ENCODE measurements at regions not wholly inside any gene's neighbourhood (a gene's known extent, or its start where the extent isn't known, plus 50 kb on each side); places are given as distances from the start of the nearest gene placed in this dataset.
A peak's percentile ranks its signal among the peaks of the same experiment; 100 is the strongest.

DNA sequence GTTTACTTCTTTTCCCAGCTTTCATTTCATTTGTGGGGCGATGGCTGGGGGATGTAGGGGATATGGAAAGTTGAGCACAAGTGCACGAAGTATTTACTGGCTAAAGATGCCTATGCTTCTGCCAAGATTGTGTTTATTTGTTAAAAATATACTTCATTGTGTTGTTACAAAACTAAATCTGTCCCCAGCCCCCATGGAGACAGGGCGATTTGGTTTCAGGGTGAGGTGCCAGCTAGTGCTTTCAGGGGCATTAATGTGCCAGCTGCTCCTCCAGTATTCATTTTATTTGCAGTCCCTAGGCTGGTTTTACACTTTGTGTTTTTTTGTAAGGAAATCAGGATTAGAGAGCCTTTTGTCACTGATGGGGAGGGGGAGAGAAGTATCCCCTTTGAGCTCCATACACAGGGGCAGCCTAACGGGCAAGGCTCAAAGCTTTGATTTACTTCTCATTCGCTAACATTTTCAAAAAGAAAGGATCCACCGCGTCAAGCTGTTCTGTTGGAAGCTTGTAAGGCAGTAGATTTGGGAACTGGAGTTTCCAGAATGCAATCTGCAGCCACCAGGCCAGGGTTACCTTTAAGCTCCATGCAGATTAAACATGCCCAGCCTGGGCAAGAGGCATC, 198.7 kb upstream of the PLEKHG7 start:
- Histone ChIP-seq H3K23ac (ENCODE audit: low read length) (no peak overlapping the region), H3K79me1 (ENCODE audit: low read length) (no peaks in the 10 kb centered on the region), H3K36me3 (ENCODE audit: control insufficient read depth, insufficient read depth, low read length) (no peaks in the 10 kb centered on the region), H4K8ac (ENCODE audit: low read depth, low read length) (no peak overlapping the region), H3K4me1 (ENCODE audit: control insufficient read depth, low read depth, low read length) (no peaks in the 10 kb centered on the region), H3K9ac (ENCODE audit: low read length) (no peak overlapping the region), H3K56ac (ENCODE audit: low read length) (no peak overlapping the region), H4K5ac (ENCODE audit: low read length) (no peak overlapping the region), H2BK15ac (replicated peaks; ENCODE audit: low read depth) (no peak overlapping the region), H3K4me2 (ENCODE audit: low read length) (no peak overlapping the region), H3K4me3 (ENCODE audit: low read length) (no peak overlapping the region), H3K27ac (ENCODE audit: low read depth, low read length) (no peak overlapping the region), H3K4ac (ENCODE audit: low read depth, low read length) (no peak overlapping the region), H3K18ac (ENCODE audit: low read length) (no peak overlapping the region), H3K27me3 (ENCODE audit: insufficient read depth, low read length, poor library complexity) (no peaks in the 10 kb centered on the region), H2BK5ac (ENCODE audit: low read length) (no peak overlapping the region), H2AK5ac (ENCODE audit: low read length) (no peak overlapping the region), H3K79me2 (ENCODE audit: control insufficient read depth, insufficient read depth, low read length) (no peaks in the 10 kb centered on the region), H2BK120ac (ENCODE audit: low read depth, low read length) (no peak overlapping the region)
- no peak for DNase-seq
- WGBS (ENCODE audit: extremely low coverage, insufficient coverage, low lambda C conversion rate), result no CpG with 5 or more reads among the region's 7 CpGs

DNA sequence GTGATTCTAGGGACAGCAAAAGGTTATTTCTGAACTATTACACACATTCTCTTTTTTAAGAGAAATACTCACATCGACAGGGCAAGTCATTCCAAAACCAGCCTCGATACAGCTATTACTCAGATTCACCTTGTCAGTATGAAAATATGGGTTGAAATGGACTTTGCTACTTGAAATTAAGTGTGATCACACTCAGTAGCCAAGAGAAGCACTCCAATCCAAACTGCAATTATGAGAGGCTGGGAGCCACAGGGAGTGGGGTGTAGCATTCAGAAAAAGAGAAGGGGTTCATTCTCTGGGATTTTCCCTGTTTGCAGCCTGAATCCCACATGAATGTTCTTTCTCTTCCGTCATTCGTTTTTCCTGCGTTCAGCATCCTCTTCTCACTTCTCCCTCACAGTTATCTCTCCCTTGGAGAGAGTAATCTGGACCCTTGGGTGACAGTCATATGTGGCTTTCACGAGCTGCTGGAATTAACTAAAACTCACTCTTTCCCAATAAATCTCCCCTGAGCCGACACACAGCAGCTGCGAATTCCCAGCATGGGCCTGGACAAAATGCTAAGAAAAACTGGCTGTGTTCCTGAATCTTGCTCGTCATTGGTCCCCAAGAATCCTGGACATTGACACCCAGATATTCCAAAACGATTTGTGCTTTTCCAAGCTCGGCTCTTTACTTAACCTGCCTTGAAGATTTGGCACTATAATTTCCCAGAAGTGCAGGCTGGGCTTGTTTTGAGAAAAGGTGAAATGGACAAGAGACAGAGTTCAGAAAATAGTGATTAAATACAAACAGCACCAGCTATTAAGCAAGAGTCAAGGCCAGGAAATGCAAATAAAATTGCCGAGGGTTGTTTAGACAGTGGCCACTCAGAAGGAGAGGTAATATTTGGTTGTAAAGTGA, 199.5 kb upstream of the PLEKHG7 start:
- Histone ChIP-seq H3K4me2 (ENCODE audit: low read length) (no peak overlapping the region), H2BK15ac (replicated peaks; ENCODE audit: low read depth) (no peak overlapping the region), H3K79me1 (ENCODE audit: low read length) (no peaks in the 10 kb centered on the region), H4K5ac (ENCODE audit: low read length) (no peak overlapping the region), H3K27me3 (ENCODE audit: insufficient read depth, low read length, poor library complexity) (no peaks in the 10 kb centered on the region), H3K23ac (ENCODE audit: low read length) (no peak overlapping the region), H3K56ac (ENCODE audit: low read length) (no peak overlapping the region), H4K8ac (ENCODE audit: low read depth, low read length) (no peak overlapping the region), H3K4me3 (ENCODE audit: low read length) (no peak overlapping the region), H2BK120ac (ENCODE audit: low read depth, low read length) (no peak overlapping the region), H2AK5ac (ENCODE audit: low read length) (no peak overlapping the region), H3K9ac (ENCODE audit: low read length) (no peak overlapping the region), H3K27ac (ENCODE audit: low read depth, low read length) (no peak overlapping the region), H3K4ac (ENCODE audit: low read depth, low read length) (no peak overlapping the region), H3K18ac (ENCODE audit: low read length) (no peak overlapping the region), H2BK5ac (ENCODE audit: low read length) (no peak overlapping the region), H3K4me1 (ENCODE audit: control insufficient read depth, low read depth, low read length) (no peaks in the 10 kb centered on the region), H3K36me3 (ENCODE audit: control insufficient read depth, insufficient read depth, low read length) (no peaks in the 10 kb centered on the region), H3K79me2 (ENCODE audit: control insufficient read depth, insufficient read depth, low read length) (no peaks in the 10 kb centered on the region)
- DNase-seq, result no peak
- WGBS (ENCODE audit: extremely low coverage, insufficient coverage, low lambda C conversion rate), result no CpG with 5 or more reads among the region's 12 CpGs

- Histone ChIP-seq H4K8ac (ENCODE audit: low read depth, low read length) (no peak overlapping the region), H2BK15ac (replicated peaks; ENCODE audit: low read depth) (no peak overlapping the region), H4K5ac (ENCODE audit: low read length) (no peak overlapping the region), H3K79me2 (ENCODE audit: control insufficient read depth, insufficient read depth, low read length) (no peaks in the 10 kb centered on the region), H3K18ac (ENCODE audit: low read length) (no peak overlapping the region), H3K27ac (ENCODE audit: low read depth, low read length) (no peak overlapping the region), H2BK5ac (ENCODE audit: low read length) (no peak overlapping the region), H3K4me1 (ENCODE audit: control insufficient read depth, low read depth, low read length) (no peaks in the 10 kb centered on the region), H3K56ac (ENCODE audit: low read length) (no peak overlapping the region), H3K79me1 (ENCODE audit: low read length) (no peaks in the 10 kb centered on the region), H3K9ac (ENCODE audit: low read length) (no peak overlapping the region), H3K4me2 (ENCODE audit: low read length) (no peak overlapping the region), H3K23ac (ENCODE audit: low read length) (no peak overlapping the region), H3K4me3 (ENCODE audit: low read length) (no peak overlapping the region), H3K36me3 (ENCODE audit: control insufficient read depth, insufficient read depth, low read length) (no peaks in the 10 kb centered on the region), H3K27me3 (ENCODE audit: insufficient read depth, low read length, poor library complexity) (no peaks in the 10 kb centered on the region), H2AK5ac (ENCODE audit: low read length) (no peak overlapping the region), H2BK120ac (ENCODE audit: low read depth, low read length) (no peak overlapping the region), H3K4ac (ENCODE audit: low read depth, low read length) (no peak overlapping the region)
- DNase-seq, result peak; percentile 14
- no CpG with 5 or more reads among the region's 3 CpGs for WGBS (ENCODE audit: extremely low coverage, insufficient coverage, low lambda C conversion rate)
Observed at GRCh38 chr12:92502417-92503028, 200.3 kb upstream of the PLEKHG7 start.

GRCh38 chr12:92496790-92497189, 206.0 kb upstream of the PLEKHG7 start:
- Histone ChIP-seq H2AK5ac (ENCODE audit: low read length) (no peak overlapping the region), H3K79me2 (ENCODE audit: control insufficient read depth, insufficient read depth, low read length) (no peaks in the 10 kb centered on the region), H4K5ac (ENCODE audit: low read length) (no peak overlapping the region), H2BK5ac (ENCODE audit: low read length) (no peak overlapping the region), H3K9ac (ENCODE audit: low read length) (no peak overlapping the region), H3K23ac (ENCODE audit: low read length) (no peak overlapping the region), H3K27me3 (ENCODE audit: insufficient read depth, low read length, poor library complexity) (no peaks in the 10 kb centered on the region), H3K4me1 (ENCODE audit: control insufficient read depth, low read depth, low read length) (no peaks in the 10 kb centered on the region), H3K56ac (ENCODE audit: low read length) (no peak overlapping the region), H4K8ac (ENCODE audit: low read depth, low read length) (no peak overlapping the region), H3K4me3 (ENCODE audit: low read length) (no peak overlapping the region), H3K18ac (ENCODE audit: low read length) (no peak overlapping the region), H2BK15ac (replicated peaks; ENCODE audit: low read depth) (no peak overlapping the region), H3K4ac (ENCODE audit: low read depth, low read length) (no peak overlapping the region), H2BK120ac (ENCODE audit: low read depth, low read length) (no peak overlapping the region), H3K27ac (ENCODE audit: low read depth, low read length) (no peak overlapping the region), H3K79me1 (ENCODE audit: low read length) (no peaks in the 10 kb centered on the region), H3K36me3 (ENCODE audit: control insufficient read depth, insufficient read depth, low read length) (no peaks in the 10 kb centered on the region), H3K4me2 (ENCODE audit: low read length) (no peak overlapping the region)
- WGBS (ENCODE audit: extremely low coverage, insufficient coverage, low lambda C conversion rate), result no CpG with 5 or more reads among the region's 1 CpG
- no peak for DNase-seq

GRCh38 chr12:92495108-92495507, 207.7 kb upstream of the PLEKHG7 start:
- Histone ChIP-seq H3K9ac (ENCODE audit: low read length) (no peak overlapping the region), H2AK5ac (ENCODE audit: low read length) (no peak overlapping the region), H3K18ac (ENCODE audit: low read length) (no peak overlapping the region), H3K4me3 (ENCODE audit: low read length) (no peak overlapping the region), H3K4me1 (ENCODE audit: control insufficient read depth, low read depth, low read length) (no peaks in the 10 kb centered on the region), H3K79me1 (ENCODE audit: low read length) (no peaks in the 10 kb centered on the region), H2BK15ac (replicated peaks; ENCODE audit: low read depth) (no peak overlapping the region), H4K8ac (ENCODE audit: low read depth, low read length) (no peak overlapping the region), H2BK5ac (ENCODE audit: low read length) (no peak overlapping the region), H3K23ac (ENCODE audit: low read length) (no peak overlapping the region), H3K4ac (ENCODE audit: low read depth, low read length) (no peak overlapping the region), H3K27me3 (ENCODE audit: insufficient read depth, low read length, poor library complexity) (no peaks in the 10 kb centered on the region), H2BK120ac (ENCODE audit: low read depth, low read length) (no peak overlapping the region), H3K79me2 (ENCODE audit: control insufficient read depth, insufficient read depth, low read length) (no peaks in the 10 kb centered on the region), H3K36me3 (ENCODE audit: control insufficient read depth, insufficient read depth, low read length) (no peaks in the 10 kb centered on the region), H4K5ac (ENCODE audit: low read length) (no peak overlapping the region), H3K4me2 (ENCODE audit: low read length) (no peak overlapping the region), H3K27ac (ENCODE audit: low read depth, low read length) (no peak overlapping the region), H3K56ac (ENCODE audit: low read length) (no peak overlapping the region)
- no peak for DNase-seq
